OCI-LY1 (cell line): ENCODE measurements at regions not wholly inside any gene's neighbourhood (a gene's known extent, or its start where the extent isn't known, plus 50 kb on each side); places are given as distances from the start of the nearest gene placed in this dataset.

Experiments
- H2AFZ ChIP-seq: fragments of 200-600 bp; sonication (generic), shearing (Covaris generic); 2 replicates; pipeline ENCODE4 v1.6.0; 2014; ENCODE audit warnings: antibody characterized with exemption, mild to moderate bottlenecking, low read length
- H3F3A ChIP-seq: fragments of 200-600 bp; sonication (generic), shearing (Covaris generic); 2 replicates; pipeline ENCODE4 v1.6.0; 2014; ENCODE audit warnings: mild to moderate bottlenecking, antibody characterized with exemption, low read length, moderate library complexity; ENCODE audit not compliant: insufficient read depth
- H3K27ac ChIP-seq: fragments of 200-600 bp; sonication (generic); 2 replicates; pipeline ENCODE4 v1.5.1; 2014; ENCODE audit warnings: low read length, mixed run types, mild to moderate bottlenecking, low read depth; ENCODE audit not compliant: poor library complexity, severe bottlenecking
- H3K27me3 ChIP-seq: fragments of 200-600 bp; sonication (generic); 2 replicates; pipeline ENCODE4 v1.6.0; 2014; ENCODE audit warnings: antibody characterized with exemption, mild to moderate bottlenecking, low read length, moderate library complexity; ENCODE audit not compliant: insufficient read depth
- H3K36me3 ChIP-seq: fragments of 200-600 bp; sonication (generic); 2 replicates; pipeline ENCODE4 v1.6.1; 2014; ENCODE audit warnings: mild to moderate bottlenecking, antibody characterized with exemption, low read length, moderate library complexity, mixed read lengths; ENCODE audit not compliant: insufficient read depth
- H3K4me1 ChIP-seq: fragments of 200-600 bp; sonication (generic); 2 replicates; pipeline ENCODE4 v1.5.1; 2014; ENCODE audit warnings: mild to moderate bottlenecking, low read length, moderate library complexity; ENCODE audit not compliant: insufficient read depth, severe bottlenecking
- H3K4me2 ChIP-seq: fragments of 200-600 bp; sonication (generic), shearing (Covaris generic); 2 replicates; pipeline ENCODE4 v1.6.1; 2014; ENCODE audit warnings: low read length
- H3K4me3 ChIP-seq: fragments of 200-600 bp; sonication (generic); 2 replicates; pipeline ENCODE4 v1.5.1; 2014; ENCODE audit warnings: low read length, low read depth, mild to moderate bottlenecking, mixed read lengths; ENCODE audit not compliant: poor library complexity, severe bottlenecking
- H3K79me2 ChIP-seq: fragments of 200-600 bp; shearing (Covaris generic); 2 replicates; pipeline ENCODE4 v1.6.1; 2016; ENCODE audit warnings: mixed run types, low read length, mixed read lengths; ENCODE audit not compliant: insufficient read depth
- H3K9ac ChIP-seq: fragments of 200-600 bp; sonication (generic), shearing (Covaris generic); 2 replicates; pipeline ENCODE4 v1.6.1; 2014; ENCODE audit warnings: mild to moderate bottlenecking, low read length, mixed read lengths
- H3K9me2 ChIP-seq: fragments of 200-600 bp; sonication (generic), shearing (Covaris generic); 2 replicates; pipeline ENCODE4 v1.6.1; 2014; ENCODE audit warnings: low read depth, mild to moderate bottlenecking, low read length, mixed read lengths
- H3K9me3 ChIP-seq: fragments of 200-600 bp; shearing (Covaris generic); 2 replicates; pipeline ENCODE4 v1.6.1; 2014; ENCODE audit warnings: low read length, mixed read lengths
- H4K20me1 ChIP-seq: fragments of 200-600 bp; sonication (generic), shearing (Covaris generic); 2 replicates; pipeline ENCODE4 v1.6.0; 2016; ENCODE audit warnings: mild to moderate bottlenecking, low read length; ENCODE audit not compliant: insufficient read depth
- EZH2 ChIP-seq: fragments of 200-600 bp; sonication (generic), shearing (Covaris generic); IDR thresholded peaks from 2 replicates; pipeline ENCODE4 v1.8.0; 2017; ENCODE audit warnings: borderline replicate concordance, mixed run types, mild to moderate bottlenecking, antibody characterized with exemption, low read length, moderate library complexity, mixed read lengths
- TF ChIP-seq, protein P1 (sequence below): fragments of 200-600 bp; sonication (generic), shearing (Covaris generic); IDR thresholded peaks from 2 replicates; pipeline ENCODE4 v1.5.1; 2017; ENCODE audit warnings: mild to moderate bottlenecking, antibody characterized with exemption, low read length, moderate library complexity, mixed read lengths

DNA sequence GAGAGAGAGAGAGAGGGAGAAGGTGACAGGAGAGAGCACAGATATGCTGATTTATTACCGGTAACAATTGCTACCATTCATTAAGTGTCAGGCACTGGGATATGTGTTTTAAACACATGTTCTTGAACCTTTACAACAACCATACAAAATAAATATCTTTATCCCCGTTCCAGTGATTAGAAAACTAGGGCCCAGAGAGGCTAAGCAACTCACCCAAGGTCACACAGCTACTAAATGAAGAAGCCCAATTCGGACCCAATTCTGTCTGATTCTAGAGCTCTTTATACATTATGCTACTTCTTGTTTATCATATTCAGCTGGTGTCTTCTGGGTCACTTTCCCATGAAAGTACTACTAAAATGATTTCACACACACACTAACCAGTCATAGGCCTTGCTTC, 154.0 kb upstream of the RAG2 start:
- Histone ChIP-seq H3K9me3 (no peaks in the 10 kb centered on the region), H3F3A (no peaks in the 10 kb centered on the region), H3K4me3 (no peak overlapping the region), H3K4me1 (no peaks in the 10 kb centered on the region), H3K9ac (no peak overlapping the region), H4K20me1 (no peaks in the 10 kb centered on the region), H2AFZ (no peak overlapping the region), H3K36me3 (no peaks in the 10 kb centered on the region), H3K9me2 (no peaks in the 10 kb centered on the region), H3K27me3 (no peaks in the 10 kb centered on the region), H3K27ac (no peak overlapping the region), H3K4me2 (no peak overlapping the region), H3K79me2 (no peaks in the 10 kb centered on the region)
- TF ChIP-seq, protein P1, sequence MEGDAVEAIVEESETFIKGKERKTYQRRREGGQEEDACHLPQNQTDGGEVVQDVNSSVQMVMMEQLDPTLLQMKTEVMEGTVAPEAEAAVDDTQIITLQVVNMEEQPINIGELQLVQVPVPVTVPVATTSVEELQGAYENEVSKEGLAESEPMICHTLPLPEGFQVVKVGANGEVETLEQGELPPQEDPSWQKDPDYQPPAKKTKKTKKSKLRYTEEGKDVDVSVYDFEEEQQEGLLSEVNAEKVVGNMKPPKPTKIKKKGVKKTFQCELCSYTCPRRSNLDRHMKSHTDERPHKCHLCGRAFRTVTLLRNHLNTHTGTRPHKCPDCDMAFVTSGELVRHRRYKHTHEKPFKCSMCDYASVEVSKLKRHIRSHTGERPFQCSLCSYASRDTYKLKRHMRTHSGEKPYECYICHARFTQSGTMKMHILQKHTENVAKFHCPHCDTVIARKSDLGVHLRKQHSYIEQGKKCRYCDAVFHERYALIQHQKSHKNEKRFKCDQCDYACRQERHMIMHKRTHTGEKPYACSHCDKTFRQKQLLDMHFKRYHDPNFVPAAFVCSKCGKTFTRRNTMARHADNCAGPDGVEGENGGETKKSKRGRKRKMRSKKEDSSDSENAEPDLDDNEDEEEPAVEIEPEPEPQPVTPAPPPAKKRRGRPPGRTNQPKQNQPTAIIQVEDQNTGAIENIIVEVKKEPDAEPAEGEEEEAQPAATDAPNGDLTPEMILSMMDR: no peak
- no peak for TF ChIP-seq EZH2

DNA sequence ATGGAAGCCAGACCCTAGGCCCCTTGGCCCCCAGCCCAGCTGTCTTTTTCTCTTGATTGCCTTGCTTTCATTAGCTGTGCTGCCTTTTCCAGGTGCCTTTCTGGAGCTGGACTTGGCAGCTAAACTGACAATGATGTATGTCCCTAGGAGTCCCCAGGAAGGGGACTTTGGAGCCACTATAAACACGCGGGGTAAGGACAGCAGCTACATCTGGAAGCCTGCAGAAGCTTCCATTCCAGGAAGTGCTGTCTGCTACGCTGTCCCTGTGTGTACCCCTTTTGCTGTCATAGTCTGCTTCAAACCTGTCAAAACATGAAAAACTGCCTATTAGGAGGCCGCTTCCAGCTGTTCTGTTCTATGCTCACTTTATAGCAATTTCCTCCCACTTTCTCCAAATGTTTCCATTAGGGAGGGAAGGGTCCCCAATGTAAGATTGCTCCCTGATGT, 153.3 kb upstream of the RAG2 start:
- no peaks in the 10 kb centered on the region for H3K36me3 ChIP-seq
- no peak overlapping the region for H3K4me3 ChIP-seq

DNA sequence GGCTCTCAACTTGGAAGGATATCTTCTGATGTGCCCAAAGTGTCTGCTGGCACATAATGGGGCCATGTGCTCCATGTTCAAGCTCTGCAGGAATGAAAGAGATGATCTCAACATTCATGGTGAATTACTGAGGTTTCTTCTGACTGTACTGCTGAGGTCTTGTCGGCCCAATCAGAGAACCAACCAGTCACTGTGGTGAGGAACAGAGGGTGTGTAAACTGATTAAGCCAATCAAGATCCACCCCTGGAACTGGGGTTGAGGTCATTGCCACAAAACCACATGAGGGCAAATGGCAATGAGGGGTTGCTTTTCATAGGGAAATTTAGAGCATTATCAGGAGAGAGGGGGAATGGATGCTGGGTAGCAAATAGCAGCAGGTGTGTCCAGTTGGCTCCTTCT, 152.3 kb upstream of the RAG2 start:
- Histone ChIP-seq H3K4me1 (no peaks in the 10 kb centered on the region), H2AFZ (no peak overlapping the region), H3K27ac (no peak overlapping the region), H3K27me3 (no peaks in the 10 kb centered on the region), H3K79me2 (no peaks in the 10 kb centered on the region), H3K9me2 (no peaks in the 10 kb centered on the region), H3F3A (no peaks in the 10 kb centered on the region), H3K9ac (no peak overlapping the region), H4K20me1 (no peaks in the 10 kb centered on the region), H3K36me3 (no peaks in the 10 kb centered on the region), H3K4me2 (no peak overlapping the region), H3K4me3 (no peak overlapping the region), H3K9me3 (no peaks in the 10 kb centered on the region)
- no peak for TF ChIP-seq EZH2
- TF ChIP-seq, protein P1: no peak

More for the DNA sequence above, 153.3 kb upstream of the RAG2 start:
- Histone ChIP-seq H3F3A (no peaks in the 10 kb centered on the region), H3K27ac (no peak overlapping the region), H3K9me3 (no peaks in the 10 kb centered on the region), H3K4me1 (no peaks in the 10 kb centered on the region), H3K79me2 (no peaks in the 10 kb centered on the region), H3K27me3 (no peaks in the 10 kb centered on the region), H3K4me2 (no peak overlapping the region), H3K9me2 (no peaks in the 10 kb centered on the region), H2AFZ (no peak overlapping the region), H4K20me1 (no peaks in the 10 kb centered on the region), H3K9ac (no peak overlapping the region)
- no peak for TF ChIP-seq EZH2
- TF ChIP-seq, protein P1: no peak
